ENCODE measurements at regions not wholly inside any gene's neighbourhood (a gene's known extent, or its start where the extent isn't known, plus 50 kb on each side); places are given as distances from the start of the nearest gene placed in this dataset.
"Not testable (repeated sequence)": the region's sequence is repeated elsewhere in the genome, so short reads cannot be mapped to it uniquely, and the experiment has no call there.

DNA sequence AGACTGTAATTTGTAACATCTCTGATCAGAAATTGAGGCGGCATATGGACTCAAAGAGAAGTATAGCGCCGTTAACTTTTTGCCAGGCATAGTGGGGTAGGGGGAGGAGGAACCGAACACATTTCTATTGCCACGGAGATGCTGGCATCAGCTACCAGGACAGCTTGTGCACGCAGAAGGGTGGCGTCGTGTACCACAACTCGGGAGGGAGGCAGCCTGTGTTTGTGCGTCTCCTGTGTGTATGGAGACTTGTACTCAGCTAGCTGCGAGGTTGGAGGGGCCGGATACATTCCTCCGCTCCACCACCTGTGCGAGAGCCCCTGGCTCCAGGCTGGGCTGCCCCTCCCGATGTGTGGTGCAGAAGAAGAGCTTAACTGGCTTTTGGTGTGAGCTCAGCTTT lies 634.8 kb downstream of the TYW1 start:
- no peak for DNase-seq

DNA sequence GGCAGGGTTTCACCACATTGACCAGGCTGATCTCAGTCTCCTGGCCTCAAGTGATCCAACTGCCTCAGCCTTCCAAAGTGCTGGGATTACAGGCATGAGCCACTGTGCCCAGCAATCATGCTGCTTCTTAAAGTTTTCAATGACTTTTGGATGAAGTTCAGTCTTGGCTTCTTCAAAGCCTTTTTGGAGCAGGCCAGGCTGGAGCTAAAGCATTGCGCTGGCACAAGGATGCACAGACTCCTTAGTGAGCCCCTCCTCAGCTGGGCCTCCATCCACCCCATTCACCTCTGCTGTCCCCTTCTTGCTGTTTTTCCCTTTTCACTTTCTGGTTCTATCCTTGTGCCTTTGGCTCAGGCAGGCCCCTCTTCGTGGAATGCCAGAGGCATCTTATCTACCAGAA lies 638.6 kb downstream of the TYW1 start:
- DNase-seq, result no peak

DNA sequence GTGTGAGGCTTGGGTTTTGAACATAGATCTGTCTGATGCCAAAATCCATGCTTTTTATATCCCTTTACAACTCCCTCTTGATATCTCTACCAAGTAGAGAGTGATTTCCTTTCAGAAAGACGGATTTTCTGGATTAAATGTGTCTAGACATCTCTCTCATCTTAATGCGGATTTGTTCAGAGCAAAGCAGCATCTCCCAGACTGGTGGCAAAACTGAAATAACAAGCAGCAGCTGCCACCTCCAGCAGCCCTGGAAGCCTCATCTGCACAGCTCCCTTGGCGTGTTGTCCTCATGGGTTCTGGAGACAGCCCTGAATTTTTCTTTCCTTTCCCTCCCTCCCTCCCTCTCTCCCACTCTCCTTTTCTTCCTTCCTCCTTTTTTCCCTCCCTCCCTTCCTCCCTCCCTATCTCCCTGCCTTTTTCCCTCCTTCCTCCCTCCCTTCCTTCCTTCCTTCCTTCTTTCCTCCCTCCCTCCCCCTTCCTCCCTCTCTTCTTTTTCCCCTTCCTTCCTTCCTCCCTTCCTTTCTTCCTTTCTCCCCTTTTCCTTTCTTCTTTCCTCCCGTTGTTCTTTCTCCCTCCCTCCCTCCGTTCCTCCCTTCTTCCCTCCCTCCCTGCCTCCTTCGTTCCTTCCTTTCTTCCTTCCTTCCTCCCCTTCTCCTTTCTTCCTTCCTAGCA lies 639.9 kb downstream of the TYW1 start:
- no peak for DNase-seq

DNA sequence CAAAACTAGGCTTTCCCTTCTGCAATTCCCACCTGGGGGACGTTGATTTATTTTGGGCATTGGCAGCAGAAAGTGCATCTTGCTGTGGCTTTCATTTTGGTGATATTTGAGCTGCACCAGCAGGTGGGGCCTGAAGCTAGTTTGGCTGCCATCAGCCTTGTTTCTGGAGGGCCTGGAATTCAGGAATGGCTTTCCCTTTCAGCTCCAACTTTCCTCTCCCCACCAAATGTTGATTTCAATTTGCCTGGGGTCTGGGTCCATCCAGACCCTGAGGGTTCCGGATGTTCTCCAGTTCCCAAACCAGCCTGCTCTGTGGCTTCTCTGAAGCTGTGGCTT lies 640.4 kb downstream of the TYW1 start:
- no peak for DNase-seq

DNA sequence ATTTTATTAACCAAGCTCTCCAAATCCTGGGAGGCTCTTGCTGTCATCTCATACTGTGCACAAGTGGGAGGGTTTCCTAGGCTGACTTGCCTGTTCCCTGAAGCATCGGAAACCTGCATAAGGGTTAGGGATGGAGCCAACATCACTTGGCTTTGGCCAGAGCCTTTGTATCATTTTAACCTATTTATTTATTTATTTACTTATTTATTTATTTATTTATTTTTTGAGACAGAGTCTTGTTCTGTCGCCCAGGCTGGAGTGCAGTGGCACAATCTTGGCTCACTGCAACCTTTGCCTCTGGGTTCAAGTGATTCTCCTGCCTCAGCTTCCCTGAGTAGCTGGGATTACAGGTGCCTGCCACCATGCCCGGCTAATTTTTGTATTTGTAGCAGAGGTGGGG lies 645.9 kb downstream of the TYW1 start:
- not testable (repeated sequence) for DNase-seq

DNA sequence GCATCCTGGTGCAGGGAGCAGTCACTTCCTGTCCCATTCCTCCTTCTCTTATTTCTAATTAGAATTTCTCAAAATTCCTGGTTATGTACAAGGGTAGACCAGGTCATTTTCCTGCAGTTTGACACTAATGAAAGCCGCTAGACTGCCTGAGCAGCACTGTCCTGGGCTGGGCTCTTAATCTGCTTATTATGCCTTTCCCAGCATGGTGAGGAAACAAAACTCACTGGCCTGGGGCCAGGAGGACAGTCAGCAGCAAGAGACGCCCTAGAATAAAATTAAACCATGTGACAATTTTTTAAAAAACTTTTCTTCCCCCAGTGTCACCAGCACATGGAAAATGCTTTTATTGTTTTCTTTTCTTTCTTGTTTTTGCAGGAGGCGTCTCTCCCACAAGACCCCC lies 647.5 kb downstream of the TYW1 start:
- DNase-seq, result no peak

DNA sequence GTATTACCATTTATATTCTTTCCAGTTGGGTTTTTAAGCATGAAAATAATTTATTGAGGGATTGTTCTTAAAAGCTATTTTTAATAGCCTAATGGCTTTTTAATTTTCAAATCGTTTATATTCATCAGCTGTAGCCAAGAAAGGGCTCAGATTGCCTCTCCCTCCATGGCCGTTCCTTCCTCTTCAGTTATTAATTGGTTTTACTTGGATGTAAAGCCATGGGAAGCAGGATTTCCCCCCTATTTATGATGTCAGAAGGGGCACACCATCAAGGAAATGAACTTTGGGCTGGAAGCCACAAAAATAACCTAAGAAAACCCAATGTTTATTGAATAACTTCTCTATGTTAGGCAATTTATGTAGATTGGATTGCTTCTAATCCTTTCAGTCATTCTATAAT lies 656.3 kb downstream of the TYW1 start:
- no peak for DNase-seq

DNA sequence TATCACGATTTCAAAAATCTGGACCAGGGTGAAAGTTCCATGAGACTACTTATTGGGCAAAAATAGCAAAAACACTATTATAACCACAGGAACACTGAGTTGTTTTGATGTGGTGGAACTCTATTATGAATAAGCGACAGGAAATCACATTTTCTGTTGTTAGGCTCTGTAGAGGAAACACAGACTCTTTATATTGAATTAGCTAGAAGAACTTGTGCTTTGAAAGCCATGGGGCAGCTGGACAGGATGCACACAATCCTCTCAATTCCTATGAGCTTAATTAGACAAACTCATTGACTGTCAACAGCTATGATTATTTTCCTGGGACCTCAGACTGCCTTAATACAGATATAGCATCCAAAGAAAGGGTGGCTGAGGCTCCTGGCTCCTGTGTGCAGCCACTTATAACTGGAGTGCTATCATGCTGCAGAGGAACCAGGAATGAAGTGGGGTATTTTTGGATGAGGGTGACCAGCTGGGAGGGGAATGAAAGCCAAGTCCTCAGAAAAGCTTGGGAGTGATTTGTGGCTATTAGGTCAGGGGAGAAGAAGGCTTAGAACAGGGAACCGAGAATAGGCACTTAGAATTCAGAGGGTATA lies 657.3 kb downstream of the TYW1 start:
- no peak for DNase-seq

DNA sequence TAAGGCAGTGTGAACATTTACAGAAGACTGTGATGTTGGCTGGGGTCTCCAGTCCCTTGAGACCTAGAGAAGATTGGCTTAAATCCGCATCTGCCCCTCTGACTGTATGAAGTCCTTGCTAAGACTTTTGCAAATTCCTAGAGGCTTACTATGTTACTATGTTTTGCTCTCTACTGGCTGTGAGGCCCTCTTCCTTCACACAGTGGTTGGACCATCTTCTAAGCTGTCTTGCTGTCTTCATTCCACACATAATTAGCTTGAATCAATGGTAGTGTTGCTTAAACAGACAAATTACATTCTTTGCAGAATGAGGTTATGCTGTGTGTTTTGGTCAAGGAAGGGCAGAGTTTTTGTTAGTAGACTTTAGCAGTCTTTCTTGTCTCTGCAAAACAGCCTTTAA lies 658.0 kb downstream of the TYW1 start:
- DNase-seq, result no peak

DNA sequence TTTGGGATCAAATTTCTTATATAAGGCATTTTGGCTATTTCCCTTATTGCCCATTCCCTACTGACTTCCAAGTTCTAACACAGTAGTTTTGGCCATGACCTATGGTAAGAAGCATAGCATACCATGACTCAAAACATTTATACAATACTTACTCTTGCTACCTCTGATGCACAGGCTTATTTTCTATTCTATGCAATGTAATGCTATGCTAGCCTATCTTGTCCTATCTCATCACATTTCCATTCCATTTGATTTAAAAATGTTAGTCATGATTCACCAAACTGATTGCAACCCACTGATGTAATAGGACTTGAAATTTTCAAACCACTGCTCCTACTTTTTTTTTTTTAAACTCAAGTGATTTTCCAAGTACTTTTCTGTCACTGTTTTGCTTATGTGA lies 658.5 kb downstream of the TYW1 start:
- DNase-seq, result no peak

DNA sequence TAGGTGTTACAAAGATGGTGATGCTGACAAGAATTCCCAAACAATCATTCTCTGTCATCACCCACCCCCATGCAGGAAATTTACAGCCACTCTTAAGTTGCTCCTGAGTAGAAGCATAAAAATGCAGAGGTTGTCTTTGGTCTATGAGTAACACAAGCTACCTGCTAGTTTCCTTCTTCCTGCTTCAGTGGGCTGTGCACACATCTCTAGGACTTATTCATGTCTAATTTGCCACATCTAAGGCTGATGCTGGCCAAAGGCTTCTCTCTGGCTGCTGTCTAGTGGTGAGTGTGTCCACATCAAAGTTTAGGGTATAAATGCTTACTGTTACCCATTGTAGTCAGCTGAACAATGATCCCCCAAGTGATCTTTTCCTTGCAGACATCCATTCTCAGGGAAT lies 662.5 kb downstream of the TYW1 start:
- no peak for DNase-seq

DNA sequence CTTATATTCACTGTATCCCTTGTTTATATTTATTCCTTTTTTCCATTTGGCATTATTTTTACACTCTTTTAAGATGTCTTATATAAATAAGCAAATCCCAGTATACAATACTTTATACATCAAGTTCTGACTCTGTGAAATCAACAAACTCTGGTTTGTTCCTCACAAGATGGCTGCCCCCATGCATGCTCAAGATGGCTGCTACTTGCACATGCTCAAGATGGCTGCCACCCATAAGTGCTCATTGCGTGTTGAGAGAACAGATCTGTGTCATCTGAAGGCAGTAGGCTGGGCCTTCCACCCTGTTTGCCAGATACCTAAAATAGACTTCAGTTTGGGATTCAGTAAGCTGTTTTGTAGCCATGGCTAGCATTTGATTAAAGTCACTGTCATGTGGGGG lies 666.2 kb downstream of the TYW1 start:
- DNase-seq, result no peak

DNA sequence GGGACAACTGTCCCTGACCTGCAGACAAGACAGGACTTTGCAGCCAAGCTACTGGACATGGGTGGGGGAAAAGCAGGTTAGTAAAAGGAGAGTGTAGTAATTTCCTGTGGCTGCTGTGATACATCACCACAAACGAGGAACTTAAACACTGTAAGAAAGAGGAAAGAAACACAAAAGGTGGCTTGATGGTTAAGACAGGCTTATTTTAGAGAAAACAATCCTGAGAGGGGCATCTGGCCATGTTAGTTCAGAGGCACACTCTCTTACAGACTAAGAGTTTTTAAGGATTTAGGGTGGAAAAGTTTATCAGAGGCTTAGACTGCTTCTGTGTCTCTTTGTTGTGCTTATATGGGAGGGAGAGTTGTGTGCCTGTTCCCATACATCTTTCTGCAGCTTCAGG lies 667.0 kb downstream of the TYW1 start:
- no peak for DNase-seq

DNA sequence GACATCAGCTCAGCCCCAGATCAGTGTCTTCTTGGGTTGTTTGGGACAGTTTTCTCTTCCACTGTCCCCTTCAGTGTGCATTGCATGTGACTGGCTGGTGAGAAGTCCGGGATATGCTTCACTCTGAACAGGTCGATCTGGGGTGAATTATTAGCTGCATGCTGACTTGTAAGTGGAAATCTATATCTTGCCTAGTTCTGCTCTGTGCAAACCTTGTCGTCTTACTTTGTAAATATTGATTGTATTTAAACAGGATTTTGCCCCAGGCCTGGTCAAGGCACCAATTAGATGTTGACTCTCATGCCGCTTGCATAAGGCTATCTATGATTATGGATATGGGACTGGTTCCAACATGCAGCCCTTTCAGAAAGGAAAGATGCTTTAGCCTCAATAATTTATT lies 669.7 kb downstream of the TYW1 start:
- DNase-seq, result not testable (repeated sequence)

DNA sequence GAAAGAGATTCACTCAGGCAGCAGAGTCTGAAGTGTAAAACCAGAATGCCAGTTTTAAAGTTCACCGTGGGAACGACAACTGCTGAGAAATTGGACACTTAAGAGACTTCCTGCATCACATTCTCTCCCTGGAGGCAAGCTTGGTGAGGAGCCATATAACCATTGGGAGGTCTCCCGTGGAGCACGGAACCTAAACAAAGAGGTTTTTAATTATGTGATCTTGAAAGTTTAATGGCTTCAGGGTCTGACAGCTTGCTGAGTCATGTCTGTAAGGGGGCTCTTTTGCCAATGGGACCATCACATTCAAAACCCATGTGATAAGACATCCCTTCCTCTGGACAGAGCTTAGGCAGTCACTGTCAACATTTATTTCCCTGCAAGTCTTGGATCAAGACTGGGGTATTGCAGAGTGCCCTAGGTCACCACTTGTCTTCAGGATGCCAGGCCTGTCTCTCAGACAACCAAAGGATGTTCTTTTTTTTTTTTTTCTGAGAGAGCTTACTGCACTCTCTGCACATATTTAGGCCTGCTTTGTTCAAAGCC lies 674.4 kb downstream of the TYW1 start:
- DNase-seq, result no peak

DNA sequence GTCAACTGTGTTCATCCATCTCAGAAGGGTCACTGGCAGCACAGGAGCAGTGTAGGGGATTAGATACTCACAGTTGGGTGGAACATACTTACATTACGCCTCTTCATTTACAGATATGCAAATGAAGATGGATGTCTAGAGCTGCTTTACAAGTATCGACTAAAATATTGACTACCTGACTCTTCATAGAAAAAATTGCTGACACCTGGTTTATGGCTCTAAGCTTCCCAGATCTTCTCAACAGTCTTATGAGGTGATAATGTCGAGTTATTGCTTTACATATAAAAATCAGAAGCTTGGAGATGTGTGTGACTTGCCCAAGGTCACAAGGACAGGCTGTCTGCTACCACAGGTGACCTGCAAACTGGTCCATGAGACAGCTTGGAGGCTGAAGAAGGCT lies 677.2 kb downstream of the TYW1 start:
- no peak for DNase-seq

DNA sequence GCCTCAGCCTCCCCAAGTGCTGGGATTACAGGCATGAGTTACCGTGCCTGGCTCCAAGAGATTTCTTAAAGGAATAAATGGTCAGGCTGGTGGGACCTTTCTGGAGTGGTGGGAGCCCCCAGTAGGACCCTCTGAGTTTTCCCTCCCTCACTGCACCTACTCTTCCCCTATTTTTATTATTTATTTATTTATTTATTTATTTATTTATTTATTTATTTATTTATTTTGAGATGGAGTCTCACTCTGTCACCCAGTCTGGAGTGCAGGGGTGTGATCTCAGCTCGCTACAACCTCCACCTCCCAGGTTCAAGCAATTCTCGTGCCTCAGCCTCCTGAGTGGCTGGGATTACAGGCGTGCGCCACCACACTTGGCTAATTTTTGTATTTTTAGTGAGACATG lies 678.2 kb downstream of the TYW1 start:
- DNase-seq, result not testable (repeated sequence)

DNA sequence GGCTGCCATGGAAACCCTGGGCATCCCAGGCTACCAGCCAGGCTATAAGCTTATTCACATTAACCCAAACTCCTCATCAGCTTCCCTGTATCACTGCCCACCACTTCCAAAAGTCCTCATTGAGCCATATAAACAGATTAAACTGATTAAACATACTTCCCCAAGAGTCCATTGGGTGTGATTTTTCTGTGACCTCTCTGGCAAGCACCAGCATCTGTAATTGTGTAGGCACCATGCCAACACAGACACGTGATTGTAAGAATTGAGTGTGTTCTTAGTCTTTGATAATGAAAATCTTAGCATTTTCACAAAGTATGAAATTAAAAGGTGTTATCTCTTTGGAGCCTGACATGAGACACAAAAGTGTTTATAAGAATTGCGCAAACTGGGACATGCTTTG lies 679.3 kb downstream of the TYW1 start:
- no peak for DNase-seq

DNA sequence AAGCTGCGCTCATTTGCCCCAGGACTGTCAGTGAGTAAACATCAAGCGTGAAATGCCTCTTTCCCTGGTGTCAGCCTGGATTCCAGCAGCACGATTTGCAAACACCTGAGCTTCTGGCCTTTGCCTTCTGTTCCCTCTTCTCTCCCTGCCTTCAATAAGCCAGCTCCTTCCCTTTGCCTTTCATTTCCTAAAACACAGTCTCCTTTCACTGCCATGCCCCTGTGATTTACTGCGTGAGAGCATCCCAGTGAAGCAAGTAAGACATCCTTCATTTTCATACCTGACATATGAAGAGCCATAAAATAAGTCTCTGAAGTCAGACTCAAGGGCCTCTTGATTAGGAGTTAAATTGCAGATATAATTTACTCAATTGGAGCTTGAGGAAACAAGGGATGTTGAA lies 681.8 kb downstream of the TYW1 start:
- no peak for DNase-seq

DNA sequence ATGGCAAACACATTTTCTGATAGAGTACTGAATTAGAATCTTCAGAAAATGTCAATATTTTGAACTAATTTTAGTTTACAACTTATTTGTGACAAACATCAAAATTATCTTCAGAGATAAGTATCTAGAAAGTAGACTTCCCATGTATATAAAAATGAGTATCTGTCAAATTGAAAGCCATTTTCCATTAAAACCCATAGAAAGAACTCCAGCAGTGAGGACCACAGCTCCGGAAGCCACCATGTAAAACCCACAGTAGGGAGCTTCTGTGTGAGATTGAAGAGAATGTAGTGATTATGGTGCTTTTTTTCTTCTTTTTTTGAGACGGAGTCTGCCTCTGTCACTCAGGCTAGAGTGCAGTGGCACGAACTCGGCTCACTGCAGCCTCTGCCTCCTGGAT lies 687.0 kb downstream of the TYW1 start:
- no peak for DNase-seq

DNA sequence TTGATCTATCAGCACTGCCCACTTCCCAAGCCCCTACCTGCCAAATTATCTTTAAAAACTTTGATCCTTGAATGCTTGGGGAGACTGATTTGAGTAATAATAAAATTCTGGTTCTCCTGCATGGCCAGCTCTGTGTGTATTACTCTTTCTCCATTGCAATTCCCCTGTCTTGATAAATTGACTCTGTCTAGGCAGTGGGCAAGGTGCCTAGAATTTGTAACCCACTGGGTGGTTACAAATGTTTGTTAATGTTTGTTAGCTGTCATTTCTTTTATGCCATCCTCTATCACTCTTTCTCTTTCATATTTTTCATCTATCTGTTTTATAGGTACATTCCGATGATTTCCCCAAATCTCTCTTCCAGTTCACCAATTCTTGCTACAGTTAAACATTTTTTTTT lies 694.1 kb downstream of the TYW1 start:
- DNase-seq, result no peak

DNA sequence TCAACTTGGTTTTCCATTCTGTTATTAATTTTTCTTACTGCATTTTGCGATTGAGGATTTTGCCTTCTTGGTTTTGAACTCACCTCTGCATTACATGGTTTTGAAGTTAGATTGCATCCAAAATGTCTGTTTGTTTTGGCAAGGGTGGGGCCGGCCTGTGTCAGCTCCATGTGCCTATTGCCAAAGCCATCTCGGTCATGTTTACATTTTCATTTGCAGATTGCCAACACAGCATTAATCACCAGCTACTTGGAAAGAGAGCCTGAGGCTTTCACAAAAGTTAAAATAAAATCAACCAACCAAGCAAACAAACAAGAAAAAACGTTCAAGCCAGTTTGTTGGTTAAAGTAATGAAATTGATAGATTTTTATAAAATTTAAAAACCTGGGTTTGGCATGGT lies 695.8 kb downstream of the TYW1 start:
- DNase-seq, result no peak

DNA sequence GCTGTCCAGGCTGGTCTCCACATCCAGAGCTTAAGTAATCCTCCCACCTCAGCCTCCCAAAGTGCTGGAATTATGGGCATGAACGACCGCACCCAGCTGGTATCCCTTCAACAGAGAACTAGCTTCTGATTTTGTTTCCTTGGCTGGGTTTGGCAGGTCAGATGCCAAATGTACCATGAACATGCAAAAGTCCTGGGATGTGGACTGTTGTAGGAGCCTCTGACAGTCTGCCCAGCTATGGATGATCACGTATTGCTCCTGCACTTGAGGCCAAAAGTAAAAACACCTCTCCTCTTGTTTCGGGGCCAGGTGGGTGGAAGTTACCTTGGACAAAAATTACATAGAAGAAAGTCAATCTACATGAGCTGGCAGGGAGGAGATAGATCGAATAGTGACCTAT lies 699.5 kb downstream of the TYW1 start:
- DNase-seq, result no peak

DNA sequence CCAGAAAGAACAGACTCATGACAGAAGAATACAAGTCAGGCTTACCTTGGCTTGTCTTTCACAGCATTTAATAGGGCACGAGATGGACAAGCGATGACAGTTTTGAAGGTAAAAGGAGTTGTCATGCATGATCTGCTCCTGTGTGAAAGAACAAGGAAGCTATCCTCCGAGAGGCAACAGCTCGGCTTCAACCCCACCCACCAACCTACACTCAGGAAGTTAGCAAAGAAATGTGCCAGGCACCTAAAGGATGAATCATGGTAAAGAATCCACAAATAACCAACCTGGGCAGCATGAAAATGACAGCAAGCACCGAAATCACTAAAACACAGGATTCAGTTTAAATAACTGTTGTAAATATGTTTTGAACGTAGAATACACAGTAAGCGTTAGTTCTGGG lies 700.2 kb downstream of the TYW1 start:
- DNase-seq, result no peak

DNA sequence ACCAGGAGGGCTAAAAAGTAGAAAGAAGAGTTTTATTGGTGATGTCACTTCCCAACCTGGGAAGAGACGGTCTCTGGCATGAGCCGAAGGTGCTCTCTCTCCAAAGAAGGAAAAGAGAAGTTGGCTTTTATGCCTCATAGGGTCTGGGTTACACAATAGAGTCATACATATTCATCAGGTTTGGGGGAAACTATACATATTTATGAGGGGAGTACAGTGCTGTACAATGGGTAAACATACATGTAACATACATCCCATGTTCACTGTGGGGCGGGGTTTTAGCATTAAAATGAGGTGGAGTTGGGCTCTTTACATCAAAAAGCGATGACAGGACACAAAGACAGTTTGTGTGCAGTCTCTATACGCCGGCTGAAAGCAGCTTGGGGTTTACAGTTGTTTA lies 701.7 kb downstream of the TYW1 start:
- DNase-seq, result no peak
